Astrocyte (in vitro differentiated cells and primary cell): ENCODE measurements at regions not wholly inside any gene's neighbourhood (a gene's known extent, or its start where the extent isn't known, plus 50 kb on each side); places are given as distances from the start of the nearest gene placed in this dataset.

Experiments used
- DNase-seq: peaks from one replicate; pipeline ENCODE4 v3.0.0-alpha.2; 2010; ENCODE audit warnings: low read depth
- FAIRE-seq: peaks from 2 replicates; lab custom pipeline; 2011; peaks lifted over from hg19 to GRCh38; lab: Jason Lieb, UNC
- H2AFZ ChIP-seq: 2 replicates; pipeline ENCODE4 v1.6.0; 2012; ENCODE audit warnings: low read depth, low read length, inconsistent platforms
- H3K27ac ChIP-seq: 2 replicates; pipeline ENCODE4 v1.5.1; 2011; ENCODE audit warnings: low read depth, low read length, inconsistent platforms
- H3K27me3 ChIP-seq: 2 replicates; pipeline ENCODE4 v1.6.0; 2011; ENCODE audit warnings: low read length, inconsistent platforms; ENCODE audit not compliant: insufficient read depth
- H3K36me3 ChIP-seq: 2 replicates; pipeline ENCODE4 v1.5.1; 2011; ENCODE audit warnings: low read length, inconsistent platforms; ENCODE audit not compliant: insufficient read depth
- H3K4me1 ChIP-seq: 2 replicates; pipeline ENCODE4 v1.5.1; 2011; ENCODE audit warnings: low read length, inconsistent platforms; ENCODE audit not compliant: insufficient read depth
- H3K4me2 ChIP-seq: 2 replicates; pipeline ENCODE4 v1.6.0; 2012; ENCODE audit warnings: low read length, inconsistent platforms
- H3K4me3 ChIP-seq: 2 replicates; pipeline ENCODE4 v1.5.1; 2011; ENCODE audit warnings: low read depth, mild to moderate bottlenecking, low read length, inconsistent platforms; ENCODE audit not compliant: insufficient read depth
- H3K79me2 ChIP-seq: 2 replicates; pipeline ENCODE4 v1.6.0; 2012; ENCODE audit warnings: mild to moderate bottlenecking, low read length, inconsistent platforms; ENCODE audit not compliant: insufficient read depth
- H3K9ac ChIP-seq: 2 replicates; pipeline ENCODE4 v1.6.0; 2012; ENCODE audit warnings: mild to moderate bottlenecking, low read length, inconsistent platforms
- H3K9me3 ChIP-seq: 2 replicates; pipeline ENCODE4 v1.5.1; 2012; ENCODE audit warnings: low read depth, mild to moderate bottlenecking, low read length, inconsistent platforms; ENCODE audit not compliant: insufficient read depth
- H4K20me1 ChIP-seq: 2 replicates; pipeline ENCODE4 v1.6.0; 2012; ENCODE audit warnings: low read length, inconsistent platforms; ENCODE audit not compliant: insufficient read depth
- H3K27ac Mint-ChIP-seq: one replicate; pipeline ENCODE4 v1.8.0; 2021; ENCODE audit warnings: mild to moderate bottlenecking, mixed read lengths; ENCODE audit not compliant: unreplicated experiment
- H3K27me3 Mint-ChIP-seq: one replicate; pipeline ENCODE4 v1.8.0; 2021; ENCODE audit warnings: low read depth, mixed read lengths; ENCODE audit not compliant: unreplicated experiment
- H3K36me3 Mint-ChIP-seq: one replicate; pipeline ENCODE4 v1.8.0; 2021; ENCODE audit warnings: low read depth, mixed read lengths; ENCODE audit not compliant: unreplicated experiment
- H3K4me1 Mint-ChIP-seq: one replicate; pipeline ENCODE4 v1.8.0; 2021; ENCODE audit warnings: low read depth, mixed read lengths; ENCODE audit not compliant: unreplicated experiment
- H3K4me3 Mint-ChIP-seq: one replicate; pipeline ENCODE4 v1.8.0; 2021; ENCODE audit warnings: mild to moderate bottlenecking, moderate library complexity, mixed read lengths; ENCODE audit not compliant: unreplicated experiment
- H3K9me3 Mint-ChIP-seq: one replicate; pipeline ENCODE4 v1.8.0; 2021; ENCODE audit warnings: mild to moderate bottlenecking, mixed read lengths; ENCODE audit not compliant: unreplicated experiment
- CTCF ChIP-seq: IDR thresholded peaks from 2 replicates; pipeline ENCODE4 v1.5.1; 2011; ENCODE audit warnings: low read depth, mild to moderate bottlenecking, inconsistent platforms, low read length, moderate library complexity; ENCODE audit not compliant: insufficient read depth
- EZH2 ChIP-seq: IDR thresholded peaks from 2 replicates; pipeline ENCODE4 v1.6.1; 2012; ENCODE audit warnings: mild to moderate bottlenecking, low read length, inconsistent platforms; ENCODE audit not compliant: insufficient read depth

DNA sequence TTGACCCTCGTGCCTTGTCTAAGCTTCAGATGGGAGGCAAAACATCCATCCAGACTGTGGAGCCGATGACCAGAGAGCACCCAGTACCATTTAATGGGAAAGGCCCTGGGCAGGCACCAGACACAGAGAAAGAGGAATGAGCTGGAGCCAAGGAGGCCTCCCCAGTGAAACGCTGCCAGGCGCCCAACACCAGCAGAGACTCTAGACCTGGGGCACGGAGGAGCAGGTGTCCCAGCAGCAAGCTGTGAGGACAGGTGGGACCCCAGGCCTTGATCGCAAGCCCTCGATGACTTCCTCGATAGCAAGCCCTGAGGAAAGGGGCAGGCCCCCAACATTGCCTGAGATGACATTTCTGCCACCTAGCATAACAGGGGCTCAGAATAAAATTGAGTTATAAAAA, 62.2 kb upstream of the SIAH1 start:
- H2AFZ ChIP-seq = no peak overlapping the region
- H3K4me2 ChIP-seq = no peak overlapping the region
- TF ChIP-seq CTCF (no peak), EZH2 (no peak)

DNA sequence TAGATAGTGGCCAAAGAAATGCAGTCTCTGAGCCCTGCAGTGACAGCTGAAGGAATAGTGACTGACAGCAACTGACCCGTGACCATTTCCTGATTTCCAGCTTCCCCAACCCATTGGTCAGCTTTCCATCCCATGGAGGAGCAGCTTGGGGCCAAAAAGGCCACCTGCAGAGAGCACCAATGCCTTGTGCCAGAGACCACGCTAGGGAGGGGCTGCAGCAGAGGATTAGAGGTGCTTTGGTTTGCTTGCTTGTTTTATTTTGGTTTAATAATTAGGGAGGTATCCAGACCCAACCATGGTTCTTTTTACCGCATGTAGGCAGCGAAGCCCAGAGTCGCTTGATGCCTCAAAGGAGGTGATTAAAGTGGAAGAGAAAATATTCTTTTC, 61.3 kb upstream of the SIAH1 start:
- Histone ChIP-seq H2AFZ (no peak overlapping the region), H3K27me3 (no peaks in the 10 kb centered on the region), H3K9me3 (no peaks in the 10 kb centered on the region), H3K4me3 (no peak overlapping the region), H3K4me2 (no peak overlapping the region), H3K79me2 (no peaks in the 10 kb centered on the region), H4K20me1 (no peaks in the 10 kb centered on the region), H3K4me1 (peaks cover 10% of the 10 kb centered on the region), H3K36me3 (no peaks in the 10 kb centered on the region), H3K9ac (no peak overlapping the region), H3K27ac (no peak overlapping the region)
- Mint-ChIP-seq H3K27me3 (peaks cover 4% of the 10 kb centered on the region), H3K4me1 (peaks cover 11% of the 10 kb centered on the region), H3K27ac (no peak overlapping the region), H3K36me3 (no peaks in the 10 kb centered on the region), H3K4me3 (no peak overlapping the region), H3K9me3 (peaks cover 1% of the 10 kb centered on the region)
- no peak for FAIRE-seq
- no peak for DNase-seq
- TF ChIP-seq CTCF = no peak
- no peak for TF ChIP-seq EZH2

More for the DNA sequence above, 62.2 kb upstream of the SIAH1 start:
- no peak overlapping the region for H3K27ac ChIP-seq
- H3K27me3 Mint-ChIP-seq = peaks cover 4% of the 10 kb centered on the region
- no peaks in the 10 kb centered on the region for H3K79me2 ChIP-seq
- no peak overlapping the region for H3K4me3 Mint-ChIP-seq
- H3K4me3 ChIP-seq = no peak overlapping the region
- DNase-seq = no peak
- H3K9ac ChIP-seq = no peak overlapping the region
- H3K36me3 Mint-ChIP-seq = no peaks in the 10 kb centered on the region
- H3K27me3 ChIP-seq = no peaks in the 10 kb centered on the region
- H3K4me1 ChIP-seq = peaks cover 10% of the 10 kb centered on the region
- H3K9me3 Mint-ChIP-seq = peaks cover 1% of the 10 kb centered on the region
- no peak overlapping the region for H3K27ac Mint-ChIP-seq
- H3K9me3 ChIP-seq = no peaks in the 10 kb centered on the region
- no peaks in the 10 kb centered on the region for H3K36me3 ChIP-seq
- H4K20me1 ChIP-seq = no peaks in the 10 kb centered on the region
- H3K4me1 Mint-ChIP-seq = peaks cover 11% of the 10 kb centered on the region
- FAIRE-seq = no peak

- no peak overlapping the region for H3K9ac ChIP-seq
- Mint-ChIP-seq H3K4me1 (peaks cover 11% of the 10 kb centered on the region), H3K27ac (no peak overlapping the region), H3K4me3 (no peak overlapping the region), H3K9me3 (peaks cover 1% of the 10 kb centered on the region), H3K36me3 (no peaks in the 10 kb centered on the region), H3K27me3 (peaks cover 4% of the 10 kb centered on the region)
- H3K36me3 ChIP-seq = no peaks in the 10 kb centered on the region
- no peak for TF ChIP-seq CTCF
- peaks cover 10% of the 10 kb centered on the region for H3K4me1 ChIP-seq
- H3K79me2 ChIP-seq = no peaks in the 10 kb centered on the region
- no peak for FAIRE-seq
- H3K27ac ChIP-seq = no peak overlapping the region
- H3K4me2 ChIP-seq = no peak overlapping the region
- H2AFZ ChIP-seq = no peak overlapping the region
- no peak overlapping the region for H3K4me3 ChIP-seq
- H4K20me1 ChIP-seq = no peaks in the 10 kb centered on the region
- no peaks in the 10 kb centered on the region for H3K27me3 ChIP-seq
- no peaks in the 10 kb centered on the region for H3K9me3 ChIP-seq
- no peak for DNase-seq
Observed at GRCh38 chr16:48445782-48446533, 60.7 kb upstream of the SIAH1 start.
